GM13976 (cell line): ENCODE measurements at regions not wholly inside any gene's neighbourhood (a gene's known extent, or its start where the extent isn't known, plus 50 kb on each side); places are given as distances from the start of the nearest gene placed in this dataset.

ENCODE experiments used
- DNase-seq: peaks from one replicate; pipeline ENCODE4 v3.0.0; 2012; ENCODE audit warnings: low spot score
- in situ Hi-C: fragments of 300-500 bp; cut with MboI; formaldehyde crosslinking; loops from one replicate; pipeline ENCODE4 v1.12.0; 2022; ENCODE audit warnings: low sequenced_read_pairs, mixed read lengths, inconsistent platforms; ENCODE audit not compliant: unreplicated experiment
- TF ChIP-seq, protein P1 (sequence below): IDR thresholded peaks from 2 replicates; pipeline ENCODE4 v1.5.1; 2012; ENCODE audit warnings: borderline replicate concordance, mild to moderate bottlenecking; ENCODE audit not compliant: insufficient read depth; ENCODE audit errors: extremely low read depth, missing control alignments, control extremely low read depth

GRCh38 chr22:49462291-49462690, 365.4 kb downstream of the BRD1 start:
- TF ChIP-seq, protein P1, sequence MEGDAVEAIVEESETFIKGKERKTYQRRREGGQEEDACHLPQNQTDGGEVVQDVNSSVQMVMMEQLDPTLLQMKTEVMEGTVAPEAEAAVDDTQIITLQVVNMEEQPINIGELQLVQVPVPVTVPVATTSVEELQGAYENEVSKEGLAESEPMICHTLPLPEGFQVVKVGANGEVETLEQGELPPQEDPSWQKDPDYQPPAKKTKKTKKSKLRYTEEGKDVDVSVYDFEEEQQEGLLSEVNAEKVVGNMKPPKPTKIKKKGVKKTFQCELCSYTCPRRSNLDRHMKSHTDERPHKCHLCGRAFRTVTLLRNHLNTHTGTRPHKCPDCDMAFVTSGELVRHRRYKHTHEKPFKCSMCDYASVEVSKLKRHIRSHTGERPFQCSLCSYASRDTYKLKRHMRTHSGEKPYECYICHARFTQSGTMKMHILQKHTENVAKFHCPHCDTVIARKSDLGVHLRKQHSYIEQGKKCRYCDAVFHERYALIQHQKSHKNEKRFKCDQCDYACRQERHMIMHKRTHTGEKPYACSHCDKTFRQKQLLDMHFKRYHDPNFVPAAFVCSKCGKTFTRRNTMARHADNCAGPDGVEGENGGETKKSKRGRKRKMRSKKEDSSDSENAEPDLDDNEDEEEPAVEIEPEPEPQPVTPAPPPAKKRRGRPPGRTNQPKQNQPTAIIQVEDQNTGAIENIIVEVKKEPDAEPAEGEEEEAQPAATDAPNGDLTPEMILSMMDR: no peak
- in situ Hi-C loops: no loop called here
- DNase-seq: no peak

DNA sequence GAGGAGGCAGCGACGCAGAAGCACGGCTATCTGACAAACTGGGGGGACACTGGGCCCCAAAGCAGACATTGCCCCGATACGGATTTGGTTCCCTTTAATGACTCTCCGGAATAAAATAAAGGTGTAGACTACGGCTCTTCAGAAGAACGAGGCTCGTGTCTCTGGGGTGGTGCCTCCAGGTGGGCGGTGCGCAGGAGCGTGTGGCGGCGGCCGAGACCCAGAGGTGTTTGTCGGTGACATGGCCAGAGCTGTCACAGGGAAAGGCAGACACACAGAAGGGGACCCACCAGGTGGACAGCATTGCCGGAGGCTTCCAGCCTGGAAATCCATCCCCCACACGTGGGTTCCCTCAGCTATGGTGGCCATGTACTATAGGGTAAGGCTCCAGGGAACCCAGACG, 366.0 kb downstream of the BRD1 start:
- DNase-seq: no peak
- in situ Hi-C loops: no loop called here
- TF ChIP-seq, protein P1: no peak

DNA sequence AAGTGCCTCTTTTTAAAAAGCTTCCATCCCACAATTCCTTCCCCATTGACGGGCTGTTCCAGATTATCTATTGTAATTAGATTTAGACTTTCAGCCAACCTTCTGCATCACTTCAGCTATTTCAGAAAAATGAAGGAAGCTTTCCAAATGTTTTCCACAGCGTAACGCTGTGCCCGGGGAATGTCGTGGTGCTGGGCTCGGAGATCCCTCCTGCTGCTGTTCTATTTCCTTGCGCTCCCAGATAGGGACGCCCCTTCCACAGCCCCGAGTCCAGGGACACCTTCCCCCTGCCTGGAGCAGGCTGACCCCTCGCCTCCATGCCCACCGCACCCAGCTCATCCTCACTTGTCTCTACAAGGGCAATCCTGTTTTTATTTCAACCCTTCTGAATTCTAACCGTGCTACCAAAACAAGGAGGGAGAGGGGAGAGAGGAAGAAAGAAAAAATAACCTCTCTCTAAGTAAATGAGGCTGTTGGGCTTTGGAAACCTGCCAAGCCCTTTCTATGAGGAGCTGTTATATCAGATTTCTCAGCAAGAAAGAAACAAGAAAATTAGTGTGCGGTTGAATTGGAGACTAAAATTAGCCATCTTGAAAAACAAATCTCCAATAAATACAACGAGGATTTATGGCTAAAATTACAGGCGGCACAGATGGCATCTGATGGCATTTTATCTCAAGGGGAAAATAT, 366.9 kb downstream of the BRD1 start:
- in situ Hi-C loops: no loop called here
- DNase-seq: no peak
- TF ChIP-seq, protein P1: no peak

DNA sequence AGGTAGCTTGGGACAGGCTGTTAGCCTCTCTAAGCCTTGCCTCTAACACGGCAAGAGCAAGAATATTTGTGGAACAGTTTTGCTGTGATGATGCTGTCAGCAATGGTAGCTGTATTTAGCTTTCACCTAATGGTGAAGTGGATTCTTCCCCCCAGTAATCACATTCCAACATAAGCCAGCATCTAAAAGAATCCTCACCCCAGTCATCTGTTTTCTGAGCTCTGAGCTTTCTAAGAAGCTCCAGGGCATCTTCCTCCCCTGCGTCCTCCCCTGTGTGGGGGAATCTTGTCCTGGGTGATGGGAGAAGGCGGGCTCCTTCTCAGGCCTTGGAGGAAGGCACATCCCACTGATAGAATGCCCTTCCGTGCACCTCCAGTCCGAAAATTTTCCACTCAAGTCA, 367.6 kb downstream of the BRD1 start:
- TF ChIP-seq, protein P1: no peak
- no peak for DNase-seq
- in situ Hi-C loops: no loop called here

GRCh38 chr22:49458708-49459099, 369.0 kb downstream of the BRD1 start:
- DNase-seq: no peak
- in situ Hi-C loops: no loop called here
- TF ChIP-seq, protein P1: no peak

GRCh38 chr22:49457946-49458707, 369.5 kb downstream of the BRD1 start:
- in situ Hi-C loops: no loop called here
- no peak for DNase-seq
- TF ChIP-seq, protein P1: no peak
